Tibial artery (tissue), 4 donors: ENCODE measurements at regions not wholly inside any gene's neighbourhood (a gene's known extent, or its start where the extent isn't known, plus 50 kb on each side); places are given as distances from the start of the nearest gene placed in this dataset.

Experiments used
- DNase-seq, 2 donors: peaks; one replicate each; pipeline ENCODE4 v3.0.0-alpha.2; 2019
- H3K27ac ChIP-seq, 2 donors: fragments of 200-600 bp; sonication (generic) in 1 of 2; 1 replicate in 1 of 2; 2 replicates in 1 of 2; pipeline ENCODE4 v1.5.1; 2018 to 2019; ENCODE audit warnings: mild to moderate bottlenecking in 1 of 2
- H3K27me3 ChIP-seq, 2 donors: fragments of 200-600 bp; sonication (generic) in 1 of 2; one replicate each; pipeline versions ENCODE4 v1.5.1 to v1.6.0; 2016 to 2019
- H3K36me3 ChIP-seq, 3 donors: fragments of 200-600 bp; sonication (generic) in 2 of 3; one replicate each; pipeline ENCODE4 v1.5.1; 2016 to 2019; ENCODE audit warnings: mild to moderate bottlenecking in 2 of 3
- H3K4me1 ChIP-seq, 4 donors: fragments of 200-600 bp; sonication (generic) in 2 of 4; 1 replicate in 3 of 4; 2 replicates in 1 of 4; pipeline ENCODE4 v1.5.1; 2016 to 2019
- H3K4me3 ChIP-seq, 2 donors: fragments of 200-600 bp; sonication (generic) in 1 of 2; 1 replicate in 1 of 2; 2 replicates in 1 of 2; pipeline ENCODE4 v1.5.1; 2018 to 2019; ENCODE audit warnings: mild to moderate bottlenecking in 2 of 2
- H3K9me3 ChIP-seq, 3 donors: fragments of 200-600 bp; sonication (generic) in 1 of 3; one replicate each; pipeline ENCODE4 v1.5.1; 2016 to 2019
- intact Hi-C: fragments of 100-400 bp; cut with DNase I; formaldehyde crosslinking; loops from one replicate; pipeline ENCODE4 v1.15.0; 2023; ENCODE audit warnings: low total_unique reads
- TF ChIP-seq, protein P1 (sequence below), 2 experiments: fragments of 200-600 bp in 1 of 2; fragments of 450-650 bp in 1 of 2; IDR thresholded peaks; one replicate each; pipeline ENCODE4 v1.5.1; 2017 to 2019; ENCODE audit warnings: antibody characterized with exemption in 2 of 2, mild to moderate bottlenecking in 1 of 2, moderate library complexity in 1 of 2

- Histone ChIP-seq H3K36me3 (no peaks in the 10 kb centered on the region), H3K27ac (no peak overlapping the region), H3K4me3 (no peak overlapping the region), H3K9me3 (no peaks in the 10 kb centered on the region), H3K27me3 (no peaks in the 10 kb centered on the region), H3K4me1 (peaks cover 0 to 34% (median 23%) of the 10 kb centered on the region in 4 donors)
- peak; percentile 49 to 65 for DNase-seq
- intact Hi-C loops = no loop called here
- TF ChIP-seq, protein P1, sequence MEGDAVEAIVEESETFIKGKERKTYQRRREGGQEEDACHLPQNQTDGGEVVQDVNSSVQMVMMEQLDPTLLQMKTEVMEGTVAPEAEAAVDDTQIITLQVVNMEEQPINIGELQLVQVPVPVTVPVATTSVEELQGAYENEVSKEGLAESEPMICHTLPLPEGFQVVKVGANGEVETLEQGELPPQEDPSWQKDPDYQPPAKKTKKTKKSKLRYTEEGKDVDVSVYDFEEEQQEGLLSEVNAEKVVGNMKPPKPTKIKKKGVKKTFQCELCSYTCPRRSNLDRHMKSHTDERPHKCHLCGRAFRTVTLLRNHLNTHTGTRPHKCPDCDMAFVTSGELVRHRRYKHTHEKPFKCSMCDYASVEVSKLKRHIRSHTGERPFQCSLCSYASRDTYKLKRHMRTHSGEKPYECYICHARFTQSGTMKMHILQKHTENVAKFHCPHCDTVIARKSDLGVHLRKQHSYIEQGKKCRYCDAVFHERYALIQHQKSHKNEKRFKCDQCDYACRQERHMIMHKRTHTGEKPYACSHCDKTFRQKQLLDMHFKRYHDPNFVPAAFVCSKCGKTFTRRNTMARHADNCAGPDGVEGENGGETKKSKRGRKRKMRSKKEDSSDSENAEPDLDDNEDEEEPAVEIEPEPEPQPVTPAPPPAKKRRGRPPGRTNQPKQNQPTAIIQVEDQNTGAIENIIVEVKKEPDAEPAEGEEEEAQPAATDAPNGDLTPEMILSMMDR (IDR thresholded peaks at IDR 0.05) = no peak
These were observed 111.4 kb downstream of the DACT1 start for GRCh38 chr14:58749066-58749669.

DNA sequence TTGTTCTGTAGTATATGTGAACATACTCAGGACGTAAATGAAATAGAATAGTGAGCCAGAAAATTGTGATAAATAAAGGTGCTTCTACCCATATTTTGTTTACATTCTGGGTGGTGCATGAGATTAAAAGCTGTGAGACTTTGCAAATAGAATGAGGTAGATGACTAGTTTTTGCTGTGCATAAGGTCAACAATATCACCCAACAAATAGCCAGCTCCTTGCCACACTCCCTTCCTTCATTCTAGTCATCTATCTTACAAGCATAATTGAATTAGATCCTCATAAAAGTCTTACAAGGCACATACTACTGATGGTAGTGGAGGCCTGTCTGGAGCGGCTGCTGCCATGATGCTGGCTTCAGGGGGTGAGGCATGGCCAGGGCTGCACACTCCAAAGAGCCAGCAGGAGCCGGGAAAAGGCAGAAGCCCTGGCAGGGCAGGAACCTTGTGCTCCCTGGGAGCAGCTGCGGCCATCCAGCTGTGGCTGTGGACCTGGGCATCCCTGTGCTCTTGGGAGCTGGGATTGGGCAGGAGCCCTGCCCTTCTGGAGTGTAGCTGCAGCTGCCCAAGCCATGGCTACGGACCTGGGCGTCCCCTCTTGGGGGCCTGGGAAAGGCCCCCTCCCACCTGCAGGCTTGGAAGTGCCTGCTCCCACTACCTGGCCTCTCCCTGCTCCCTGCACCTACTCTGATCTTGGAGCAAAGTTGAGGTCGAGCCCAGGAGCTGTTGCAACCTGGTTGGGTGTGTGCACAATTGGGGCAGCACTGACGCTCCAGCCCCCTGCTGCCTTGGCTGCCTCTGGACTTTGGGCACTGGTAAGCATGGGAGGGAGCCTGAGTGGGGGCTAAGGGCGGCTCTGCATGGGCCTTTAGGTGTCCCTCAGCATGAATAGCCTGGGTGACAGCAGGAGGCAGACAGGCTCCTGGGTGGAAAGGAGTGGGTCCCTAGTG lies 112.8 kb downstream of the DACT1 start:
- DNase-seq = no peak
- TF ChIP-seq, protein P1 (IDR thresholded peaks at IDR 0.05) = no peak
- intact Hi-C loops = no loop called here
- Histone ChIP-seq H3K9me3 (no peaks in the 10 kb centered on the region), H3K36me3 (no peaks in the 10 kb centered on the region), H3K4me3 (no peak overlapping the region), H3K27me3 (no peaks in the 10 kb centered on the region), H3K4me1 (peaks cover 0 to 43% (median 24%) of the 10 kb centered on the region in 4 donors), H3K27ac (no peak overlapping the region)

DNA sequence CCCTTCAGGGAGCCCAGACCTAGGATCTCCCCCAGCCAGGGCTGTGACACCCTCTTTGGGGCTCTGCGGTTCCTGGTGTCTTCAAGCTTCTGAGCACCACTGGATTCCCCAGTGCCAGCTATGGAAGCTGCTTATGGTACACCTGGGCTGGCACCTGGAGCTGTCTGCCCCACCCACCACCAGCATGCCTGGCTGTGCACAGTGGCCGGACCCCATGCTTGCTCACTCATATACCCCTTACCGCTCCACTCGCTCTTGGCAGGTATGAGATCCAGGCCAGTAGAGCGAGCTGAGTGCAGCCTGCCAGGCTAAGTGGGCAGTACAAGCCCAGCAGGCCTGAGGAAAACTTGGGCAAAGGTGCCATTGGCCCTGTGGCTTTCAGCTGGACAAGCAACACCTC lies 114.0 kb downstream of the DACT1 start:
- H3K4me3 ChIP-seq = no peak overlapping the region
- H3K27ac ChIP-seq = peak overlapping the region in 1 of 2 donors; percentile 26
- TF ChIP-seq, protein P1 (IDR thresholded peaks at IDR 0.05) = no peak
- no peaks in the 10 kb centered on the region for H3K9me3 ChIP-seq
- H3K4me1 ChIP-seq = peaks cover 0 to 44% (median 24%) of the 10 kb centered on the region in 4 donors
- intact Hi-C loops = no loop called here
- no peak for DNase-seq
- H3K36me3 ChIP-seq = no peaks in the 10 kb centered on the region
- no peaks in the 10 kb centered on the region for H3K27me3 ChIP-seq

GRCh38 chr14:58752289-58752688 lies 114.5 kb downstream of the DACT1 start:
- peaks cover 0 to 41% (median 24%) of the 10 kb centered on the region in 4 donors for H3K4me1 ChIP-seq
- intact Hi-C loops = no loop called here
- peak overlapping the region; percentile 26 to 29 for H3K27ac ChIP-seq
- no peaks in the 10 kb centered on the region for H3K27me3 ChIP-seq
- no peak overlapping the region for H3K4me3 ChIP-seq
- no peak for DNase-seq
- no peaks in the 10 kb centered on the region for H3K9me3 ChIP-seq
- TF ChIP-seq, protein P1 (IDR thresholded peaks at IDR 0.05) = no peak
- H3K36me3 ChIP-seq = no peaks in the 10 kb centered on the region

GRCh38 chr14:58752771-58753201 lies 115.0 kb downstream of the DACT1 start:
- Histone ChIP-seq H3K4me1 (peaks cover 0 to 41% (median 24%) of the 10 kb centered on the region in 4 donors), H3K27me3 (no peaks in the 10 kb centered on the region), H3K4me3 (peak overlapping the region in 1 of 2 donors; percentile 6), H3K36me3 (no peaks in the 10 kb centered on the region), H3K9me3 (no peaks in the 10 kb centered on the region), H3K27ac (peak overlapping the region; percentile 26 to 29)
- DNase-seq = peak; percentile 73 to 87
- intact Hi-C loops = no loop called here
- TF ChIP-seq, protein P1 (IDR thresholded peaks at IDR 0.05) = no peak
